Suprapubic skin (tissue), 2 donors: ENCODE measurements at regions not wholly inside any gene's neighbourhood (a gene's known extent, or its start where the extent isn't known, plus 50 kb on each side); places are given as distances from the start of the nearest gene placed in this dataset.

Source experiments
- EP300 ChIP-seq: sonication (generic); formaldehyde crosslinking; IDR thresholded peaks from one replicate; pipeline ENCODE4 v1.6.1; 2017; ENCODE audit warnings: antibody characterized with exemption
- POLR2A ChIP-seq, 2 donors: fragments of 450-650 bp; IDR thresholded peaks; one replicate each; pipeline ENCODE4 v1.6.1; 2017; ENCODE audit warnings: antibody characterized with exemption in 2 of 2, mild to moderate bottlenecking in 2 of 2, moderate library complexity in 2 of 2

DNA sequence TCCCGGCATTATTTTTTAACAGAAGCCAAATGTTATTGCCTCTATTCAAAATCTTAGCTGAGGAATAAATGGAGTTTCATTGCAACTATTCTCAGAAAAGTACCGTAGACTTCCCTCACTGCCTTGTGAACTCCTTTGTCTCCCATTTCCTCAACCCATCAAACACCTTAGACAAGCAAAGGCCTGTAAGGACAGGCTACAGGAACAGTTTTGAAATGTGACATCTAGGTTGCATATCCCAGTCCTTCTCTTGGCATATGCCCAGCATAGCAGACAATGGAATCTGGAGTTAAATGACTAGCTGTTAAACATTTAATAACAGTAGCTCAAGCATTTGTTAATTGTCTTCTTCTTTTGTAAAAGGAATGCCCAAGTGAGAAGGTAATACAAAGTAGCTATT is 1371.7 kb downstream of the STIM2 start:
- TF ChIP-seq EP300 = no peak
- TF ChIP-seq POLR2A (IDR thresholded peaks at IDR 0.05) = no peak
